NCI-H82 treated with DMSO at 0.1 percent for 48 hours (cell line): ENCODE measurements at regions not wholly inside any gene's neighbourhood (a gene's known extent, or its start where the extent isn't known, plus 50 kb on each side); places are given as distances from the start of the nearest gene placed in this dataset.

Experiments
- DNase-seq: peaks from one replicate; lab custom pipeline; 2025; ENCODE audit not compliant: unreplicated experiment; lab: John Stamatoyannopoulos, UW

DNA sequence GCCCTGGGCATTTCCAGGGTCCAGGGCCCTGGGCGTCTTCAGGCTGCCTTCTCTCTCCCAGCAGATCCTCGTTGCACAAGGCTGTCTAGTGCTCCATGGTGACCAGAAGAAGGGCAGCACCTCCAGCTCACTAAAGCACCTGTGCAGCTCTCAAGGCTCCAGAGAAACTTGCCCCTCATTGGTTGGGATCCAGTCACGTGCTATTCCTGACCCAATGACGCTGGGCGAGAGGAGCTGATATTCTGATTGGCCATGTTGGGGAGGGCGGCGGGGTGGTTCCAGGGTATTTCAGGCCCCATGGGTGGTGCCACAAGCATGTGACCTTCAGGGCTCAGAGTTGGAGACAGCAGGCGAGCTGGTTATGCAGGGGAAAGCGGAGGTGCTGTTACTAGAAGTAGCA, 309.1 kb downstream of the TOX3 start:
- DNase-seq: no peak

DNA sequence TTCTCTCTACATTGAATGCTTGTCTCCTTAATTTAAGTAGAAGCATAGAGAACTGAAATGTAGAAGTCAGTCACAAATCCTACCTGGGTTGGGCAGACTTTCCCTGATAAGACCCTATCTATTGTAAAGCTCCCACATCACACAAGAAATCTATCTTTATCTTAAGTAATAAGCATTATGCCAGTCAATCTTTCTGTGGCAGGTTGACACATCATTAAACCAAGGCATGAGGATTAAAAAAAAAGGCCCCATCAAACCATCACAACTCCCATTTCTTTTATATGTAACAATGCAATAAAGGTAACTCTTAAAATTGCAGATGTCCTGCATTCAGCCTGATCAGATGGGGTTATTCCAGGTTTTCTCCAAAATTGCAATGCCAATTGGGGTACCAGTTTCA, 311.8 kb downstream of the TOX3 start:
- DNase-seq: no peak

DNA sequence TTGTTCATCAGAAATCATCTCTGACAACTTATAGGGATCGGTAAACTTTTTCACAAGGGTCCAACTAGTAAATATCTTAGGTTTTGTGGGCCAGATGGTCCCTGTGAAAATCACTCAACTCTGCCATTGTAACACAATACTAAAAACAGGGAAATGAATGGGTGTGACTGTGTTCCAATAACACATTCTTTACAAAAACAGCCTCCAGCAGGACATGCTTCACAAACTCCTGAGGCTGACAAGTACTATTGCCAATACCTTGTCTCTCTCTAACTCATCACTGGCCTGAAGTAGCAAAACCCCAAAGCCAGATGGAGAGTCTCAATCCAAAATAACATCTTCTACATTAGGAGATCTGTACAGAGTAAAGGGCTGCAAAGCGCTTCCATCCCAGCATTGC, 312.3 kb downstream of the TOX3 start:
- no peak for DNase-seq

DNA sequence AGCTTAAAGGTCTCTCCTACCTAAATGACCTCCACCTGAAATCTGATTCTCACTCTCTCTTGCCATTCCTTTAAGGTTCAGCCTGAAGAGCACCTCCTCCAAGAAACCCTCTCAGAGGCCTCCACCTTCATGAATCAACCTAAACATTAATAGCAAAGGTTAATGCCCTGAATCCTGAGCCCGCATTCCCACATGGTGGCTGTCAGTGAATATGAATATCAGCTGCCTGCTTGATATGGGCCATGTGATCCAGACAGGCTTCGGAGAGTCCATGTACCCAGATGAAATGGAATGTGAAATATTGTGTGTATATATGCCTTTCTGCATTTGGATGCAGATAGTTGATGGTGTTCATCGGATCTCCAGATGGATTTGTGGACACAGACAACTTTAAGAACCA, 317.5 kb downstream of the TOX3 start:
- DNase-seq: no peak

DNA sequence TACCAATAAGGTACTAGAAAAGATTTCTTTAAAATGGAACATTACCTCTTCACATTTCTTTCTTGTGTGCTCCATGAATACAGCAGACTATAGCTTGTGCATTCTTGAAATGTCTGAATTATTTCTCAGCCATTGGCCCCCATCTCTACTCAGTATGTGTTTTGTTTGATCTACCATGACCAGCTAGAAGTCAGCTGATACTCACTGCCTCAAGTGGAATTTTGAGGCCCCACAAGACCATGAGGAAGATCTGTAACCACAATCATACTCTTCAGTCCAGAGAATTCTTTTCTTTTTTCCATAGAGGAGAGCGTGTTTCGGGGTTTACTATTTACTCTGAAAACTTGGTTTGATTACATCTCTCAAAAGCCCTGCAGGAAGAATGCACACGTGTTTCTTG, 319.1 kb downstream of the TOX3 start:
- DNase-seq: no peak

GRCh38 chr16:52212841-52213240, 334.1 kb downstream of the TOX3 start:
- no peak for DNase-seq

GRCh38 chr16:52209227-52209626, 337.7 kb downstream of the TOX3 start:
- no peak for DNase-seq

DNA sequence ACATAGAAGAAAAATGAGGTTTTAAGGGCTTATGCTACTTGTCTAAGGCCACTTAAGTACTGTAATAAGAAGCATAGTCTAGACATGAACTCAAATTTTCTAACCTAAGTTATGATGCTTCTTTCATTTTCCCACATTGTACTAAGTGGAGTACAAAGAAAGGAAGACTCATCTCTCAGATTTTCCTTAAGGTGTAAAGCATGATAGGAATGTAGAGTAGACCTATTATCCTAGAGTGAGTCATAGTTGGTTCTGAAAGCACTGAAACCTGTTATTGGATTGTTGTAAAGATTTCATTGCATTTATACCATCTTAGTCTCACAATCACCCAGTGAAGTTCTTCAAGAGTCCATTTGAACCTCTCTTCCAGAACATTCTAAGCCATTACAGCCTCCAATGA, 343.8 kb downstream of the TOX3 start:
- DNase-seq: no peak

GRCh38 chr16:52193441-52193840, 353.5 kb downstream of the TOX3 start:
- no peak for DNase-seq

GRCh38 chr16:52191531-52192134, 355.3 kb downstream of the TOX3 start:
- peak; percentile 61 for DNase-seq

GRCh38 chr16:52184336-52184735, 362.6 kb downstream of the TOX3 start:
- no peak for DNase-seq

GRCh38 chr16:52182840-52183239, 364.1 kb downstream of the TOX3 start:
- DNase-seq: no peak

GRCh38 chr16:52174168-52174567, 372.8 kb downstream of the TOX3 start:
- no peak for DNase-seq

GRCh38 chr16:52171481-52171880, 375.5 kb downstream of the TOX3 start:
- no peak for DNase-seq

- no peak for DNase-seq
Measured at GRCh38 chr16:52167328-52167727, 379.6 kb downstream of the TOX3 start.

- DNase-seq: no peak
Measured at GRCh38 chr16:52165961-52166360, 381.0 kb downstream of the TOX3 start.

DNA sequence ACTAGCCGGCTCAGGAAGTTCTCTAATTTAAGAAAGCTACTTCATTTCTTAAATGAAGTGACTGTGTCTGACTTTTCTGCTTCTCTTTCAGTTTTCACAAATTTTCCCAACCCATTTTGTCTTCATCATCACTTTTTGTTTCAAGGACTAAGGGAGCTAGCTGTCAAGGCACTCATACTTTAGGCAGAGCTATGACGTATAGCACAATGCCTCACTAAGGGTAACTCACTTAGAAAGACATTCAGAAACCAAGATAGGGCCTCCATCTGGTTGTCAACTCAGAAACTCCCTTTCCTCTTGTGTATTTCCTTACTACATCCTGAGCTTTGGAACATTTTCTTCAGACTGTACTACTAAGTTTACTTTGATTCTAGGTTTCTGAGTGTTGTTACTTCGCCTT, 397.9 kb downstream of the TOX3 start:
- DNase-seq: no peak

DNA sequence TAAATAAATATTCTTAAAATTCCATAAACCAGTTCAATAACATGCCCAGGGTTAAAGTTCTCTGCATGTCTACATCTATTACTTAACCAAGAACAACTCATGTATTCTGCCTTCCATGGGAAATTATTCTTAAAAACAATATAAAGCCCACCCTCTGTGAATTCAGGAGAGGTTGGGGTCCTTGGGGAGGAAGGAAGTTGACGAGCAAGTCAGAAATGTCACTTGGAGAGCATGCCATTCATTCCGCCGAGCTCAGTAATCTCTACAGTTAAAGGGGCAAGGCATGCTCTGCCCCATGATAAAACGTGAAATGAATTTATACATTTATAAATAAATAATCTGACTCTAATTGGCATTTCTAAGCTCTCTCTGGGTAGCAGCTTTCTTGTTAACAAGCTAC, 405.1 kb downstream of the TOX3 start:
- DNase-seq: no peak

- DNase-seq: no peak
Measured at GRCh38 chr16:52128361-52128760, 418.6 kb downstream of the TOX3 start.

- DNase-seq: no peak
Measured at GRCh38 chr16:52123842-52124241, 423.1 kb downstream of the TOX3 start.

DNA sequence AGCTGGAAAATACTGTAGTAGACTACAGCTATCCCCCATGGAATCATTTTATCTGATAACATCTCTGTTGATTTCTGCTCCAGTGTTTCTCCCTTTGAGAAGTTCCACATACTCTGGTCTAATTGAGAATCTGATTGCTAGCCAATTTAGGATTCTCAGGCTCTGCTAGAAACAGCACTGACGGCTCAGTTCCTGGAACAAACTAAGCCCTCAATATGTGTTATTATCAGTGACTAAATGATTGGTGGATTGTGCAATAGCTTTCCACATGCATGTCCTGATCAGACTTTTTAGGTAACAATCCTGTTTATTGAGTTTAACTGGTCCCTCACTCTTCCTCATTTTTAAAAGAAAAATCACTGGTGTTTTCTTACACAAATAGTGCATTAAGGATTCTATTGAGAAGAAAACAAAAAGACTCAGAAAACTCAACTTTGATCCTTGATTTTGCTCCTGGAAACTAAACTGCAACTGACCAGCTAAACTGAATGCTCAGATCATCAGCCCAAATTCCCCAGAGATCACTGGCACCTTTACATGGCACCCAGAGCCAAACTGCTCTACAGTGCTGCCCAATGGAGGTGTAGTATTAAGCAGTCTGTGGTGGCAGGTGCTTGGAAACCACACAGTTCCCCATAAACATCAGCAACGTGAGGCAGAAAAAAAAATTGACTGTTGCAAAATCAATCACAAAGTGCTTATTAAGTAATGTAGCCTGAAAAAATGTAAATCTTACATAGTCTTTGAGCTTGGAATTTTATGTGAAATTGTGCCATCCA, 423.7 kb downstream of the TOX3 start:
- no peak for DNase-seq

DNA sequence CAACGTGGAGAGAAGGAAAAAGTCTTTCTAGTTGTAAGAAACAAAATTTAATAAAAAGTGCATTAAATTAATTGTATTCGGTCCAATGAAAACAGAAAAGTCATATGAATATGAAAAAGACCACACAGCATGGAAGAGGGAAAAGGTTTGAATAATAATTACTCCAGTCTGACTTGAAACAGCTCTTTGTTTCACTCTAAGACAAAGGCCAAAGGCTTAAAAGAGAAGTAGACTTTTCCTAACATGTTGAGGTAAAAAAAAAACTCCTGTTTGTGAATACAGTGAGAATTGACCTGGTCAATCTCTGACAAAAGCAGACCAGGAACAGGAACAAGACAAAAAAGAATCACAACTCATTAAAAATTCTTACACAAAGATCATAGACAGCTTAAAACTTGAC, 429.8 kb downstream of the TOX3 start:
- DNase-seq: no peak

DNA sequence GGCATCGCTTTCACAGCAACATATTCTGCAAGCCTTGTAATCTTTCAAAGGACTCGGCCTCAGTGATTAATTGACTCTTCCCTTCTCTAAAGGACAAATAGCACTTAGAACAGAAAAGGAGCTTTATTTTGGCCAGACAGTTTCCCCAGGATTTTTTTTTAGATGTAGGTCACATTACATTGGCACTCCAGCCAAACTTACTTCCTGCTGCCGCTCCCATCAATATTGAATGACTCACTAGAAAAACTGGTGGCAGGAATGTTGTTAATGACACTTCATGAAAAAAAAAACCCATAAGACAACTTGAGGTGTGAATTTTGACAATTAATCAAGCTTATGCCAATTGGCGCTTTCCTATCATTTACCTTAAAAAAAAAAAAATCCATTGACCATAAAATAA, 432.6 kb downstream of the TOX3 start:
- DNase-seq: no peak
